ENCODE measurements at regions not wholly inside any gene's neighbourhood (a gene's known extent, or its start where the extent isn't known, plus 50 kb on each side); places are given as distances from the start of the nearest gene placed in this dataset.

- Mint-ChIP-seq H3K9me3 (peaks cover 0 to 4% (median 2%) of the 10 kb centered on the region in 7 donors), H3K27me3 (no peaks in the 10 kb centered on the region), H3K4me3 (no peak overlapping the region), H3K27ac (no peak overlapping the region), H3K36me3 (no peaks in the 10 kb centered on the region), H3K4me1 (no peaks in the 10 kb centered on the region)
- ATAC-seq (ENCODE audit: low read depth in 2 of 2), result no peak
- Histone ChIP-seq H3K4me3 (ENCODE audit: low read depth, low read length) (no peak overlapping the region), H3K36me3 (ENCODE audit: control insufficient read depth, insufficient read depth, low read length) (no peaks in the 10 kb centered on the region), H3K9me3 (ENCODE audit: control insufficient read depth in 2 of 2, low read length in 2 of 2) (no peaks in the 10 kb centered on the region), H3K4me1 (ENCODE audit: control insufficient read depth, insufficient read depth, low read length, poor library complexity, severe bottlenecking) (no peaks in the 10 kb centered on the region), H3K27me3 (ENCODE audit: control insufficient read depth, insufficient read depth, low read length) (no peaks in the 10 kb centered on the region), H3K27ac (ENCODE audit: insufficient read depth, low read length, poor library complexity, severe bottlenecking) (no peak overlapping the region)
- no peak for DNase-seq
Measured at GRCh38 chr20:19807946-19808330, 49.9 kb downstream of the RIN2 start.

GRCh38 chr20:19808498-19808897 lies 50.4 kb downstream of the RIN2 start:
- Mint-ChIP-seq H3K27me3 (no peaks in the 10 kb centered on the region), H3K9me3 (peaks cover 0 to 4% (median 0%) of the 10 kb centered on the region in 7 donors), H3K4me3 (no peak overlapping the region), H3K4me1 (no peaks in the 10 kb centered on the region), H3K27ac (peak overlapping the region in 1 of 3 donors; percentile 38), H3K36me3 (no peaks in the 10 kb centered on the region)
- Histone ChIP-seq H3K36me3 (ENCODE audit: control insufficient read depth, insufficient read depth, low read length) (no peaks in the 10 kb centered on the region), H3K4me1 (ENCODE audit: control insufficient read depth, insufficient read depth, low read length, poor library complexity, severe bottlenecking) (no peaks in the 10 kb centered on the region), H3K27ac (ENCODE audit: insufficient read depth, low read length, poor library complexity, severe bottlenecking) (no peak overlapping the region), H3K9me3 (ENCODE audit: control insufficient read depth in 2 of 2, low read length in 2 of 2) (no peaks in the 10 kb centered on the region), H3K4me3 (ENCODE audit: low read depth, low read length) (no peak overlapping the region), H3K27me3 (ENCODE audit: control insufficient read depth, insufficient read depth, low read length) (no peaks in the 10 kb centered on the region)
- ATAC-seq (ENCODE audit: low read depth in 2 of 2), result no peak
- no peak for DNase-seq

GRCh38 chr20:19809505-19809904 lies 51.4 kb downstream of the RIN2 start:
- H3K27me3 ChIP-seq (ENCODE audit: control insufficient read depth, insufficient read depth, low read length), result peaks cover 3% of the 10 kb centered on the region
- ATAC-seq (ENCODE audit: low read depth in 2 of 2) (no peak), DNase-seq (no peak)
- Mint-ChIP-seq H3K4me3 (no peak overlapping the region), H3K4me1 (no peaks in the 10 kb centered on the region), H3K27ac (no peak overlapping the region), H3K36me3 (no peaks in the 10 kb centered on the region), H3K27me3 (no peaks in the 10 kb centered on the region), H3K9me3 (peaks cover 0 to 4% (median 0%) of the 10 kb centered on the region in 7 donors)
- no peak overlapping the region for H3K27ac ChIP-seq (ENCODE audit: insufficient read depth, low read length, poor library complexity, severe bottlenecking)
- no peaks in the 10 kb centered on the region for H3K9me3 ChIP-seq (ENCODE audit: control insufficient read depth in 2 of 2, low read length in 2 of 2)
- H3K4me1 ChIP-seq (ENCODE audit: control insufficient read depth, insufficient read depth, low read length, poor library complexity, severe bottlenecking), result no peaks in the 10 kb centered on the region
- H3K4me3 ChIP-seq (ENCODE audit: low read depth, low read length), result no peak overlapping the region
- no peaks in the 10 kb centered on the region for H3K36me3 ChIP-seq (ENCODE audit: control insufficient read depth, insufficient read depth, low read length)

- Histone ChIP-seq H3K4me3 (ENCODE audit: low read depth, low read length) (no peak overlapping the region), H3K27ac (ENCODE audit: insufficient read depth, low read length, poor library complexity, severe bottlenecking) (no peak overlapping the region), H3K36me3 (ENCODE audit: control insufficient read depth, insufficient read depth, low read length) (no peaks in the 10 kb centered on the region), H3K27me3 (ENCODE audit: control insufficient read depth, insufficient read depth, low read length) (peaks cover 3% of the 10 kb centered on the region), H3K9me3 (ENCODE audit: control insufficient read depth in 2 of 2, low read length in 2 of 2) (no peaks in the 10 kb centered on the region), H3K4me1 (ENCODE audit: control insufficient read depth, insufficient read depth, low read length, poor library complexity, severe bottlenecking) (no peaks in the 10 kb centered on the region)
- Mint-ChIP-seq H3K4me3 (no peak overlapping the region), H3K36me3 (no peaks in the 10 kb centered on the region), H3K27ac (no peak overlapping the region), H3K4me1 (peaks cover 0 to 2% (median 0%) of the 10 kb centered on the region in 4 donors), H3K9me3 (no peaks in the 10 kb centered on the region), H3K27me3 (no peaks in the 10 kb centered on the region)
- ATAC-seq (ENCODE audit: low read depth in 2 of 2) (no peak), DNase-seq (no peak)
Measured at GRCh38 chr20:19811231-19811630, 53.2 kb downstream of the RIN2 start.

- no peaks in the 10 kb centered on the region for H3K27me3 Mint-ChIP-seq
- ATAC-seq (ENCODE audit: low read depth in 2 of 2), result no peak
- Histone ChIP-seq H3K4me1 (ENCODE audit: control insufficient read depth, insufficient read depth, low read length, poor library complexity, severe bottlenecking) (no peaks in the 10 kb centered on the region), H3K9me3 (ENCODE audit: control insufficient read depth in 2 of 2, low read length in 2 of 2) (no peaks in the 10 kb centered on the region), H3K36me3 (ENCODE audit: control insufficient read depth, insufficient read depth, low read length) (no peaks in the 10 kb centered on the region), H3K4me3 (ENCODE audit: low read depth, low read length) (no peak overlapping the region), H3K27me3 (ENCODE audit: control insufficient read depth, insufficient read depth, low read length) (peaks cover 3% of the 10 kb centered on the region), H3K27ac (ENCODE audit: insufficient read depth, low read length, poor library complexity, severe bottlenecking) (no peak overlapping the region)
- no peaks in the 10 kb centered on the region for H3K36me3 Mint-ChIP-seq
- no peak for DNase-seq
- no peak overlapping the region for H3K4me3 Mint-ChIP-seq
- peaks cover 0 to 2% (median 0%) of the 10 kb centered on the region in 4 donors for H3K4me1 Mint-ChIP-seq
- no peaks in the 10 kb centered on the region for H3K9me3 Mint-ChIP-seq
- H3K27ac Mint-ChIP-seq, result no peak overlapping the region
Measured at GRCh38 chr20:19812056-19812455, 54.0 kb downstream of the RIN2 start.

- no peak for ATAC-seq (ENCODE audit: low read depth in 2 of 2)
- no peaks in the 10 kb centered on the region for H3K9me3 Mint-ChIP-seq
- no peaks in the 10 kb centered on the region for H3K27me3 Mint-ChIP-seq
- no peak overlapping the region for H3K27ac Mint-ChIP-seq
- peaks cover 0 to 2% (median 0%) of the 10 kb centered on the region in 4 donors for H3K4me1 Mint-ChIP-seq
- no peak overlapping the region for H3K27ac ChIP-seq (ENCODE audit: insufficient read depth, low read length, poor library complexity, severe bottlenecking)
- no peak for DNase-seq
- no peaks in the 10 kb centered on the region for H3K36me3 ChIP-seq (ENCODE audit: control insufficient read depth, insufficient read depth, low read length)
- H3K9me3 ChIP-seq (ENCODE audit: control insufficient read depth in 2 of 2, low read length in 2 of 2), result no peaks in the 10 kb centered on the region
- H3K4me3 ChIP-seq (ENCODE audit: low read depth, low read length), result no peak overlapping the region
- H3K36me3 Mint-ChIP-seq, result no peaks in the 10 kb centered on the region
- H3K27me3 ChIP-seq (ENCODE audit: control insufficient read depth, insufficient read depth, low read length), result peaks cover 3% of the 10 kb centered on the region
- no peaks in the 10 kb centered on the region for H3K4me1 ChIP-seq (ENCODE audit: control insufficient read depth, insufficient read depth, low read length, poor library complexity, severe bottlenecking)
- no peak overlapping the region for H3K4me3 Mint-ChIP-seq
Measured at GRCh38 chr20:19812696-19813095, 54.6 kb downstream of the RIN2 start.

GRCh38 chr20:19813846-19814640 lies 56.0 kb downstream of the RIN2 start:
- H3K9me3 ChIP-seq (ENCODE audit: control insufficient read depth in 2 of 2, low read length in 2 of 2), result no peaks in the 10 kb centered on the region
- ATAC-seq (ENCODE audit: low read depth in 2 of 2) (no peak), DNase-seq (no peak)
- Mint-ChIP-seq H3K27me3 (no peaks in the 10 kb centered on the region), H3K4me1 (peaks cover 0 to 2% (median 0%) of the 10 kb centered on the region in 4 donors), H3K36me3 (no peaks in the 10 kb centered on the region), H3K27ac (no peak overlapping the region), H3K4me3 (no peak overlapping the region), H3K9me3 (peaks cover 0 to 5% (median 0%) of the 10 kb centered on the region in 7 donors)
- H3K27ac ChIP-seq (ENCODE audit: insufficient read depth, low read length, poor library complexity, severe bottlenecking), result no peak overlapping the region
- H3K27me3 ChIP-seq (ENCODE audit: control insufficient read depth, insufficient read depth, low read length), result peaks cover 3% of the 10 kb centered on the region
- no peaks in the 10 kb centered on the region for H3K36me3 ChIP-seq (ENCODE audit: control insufficient read depth, insufficient read depth, low read length)
- H3K4me1 ChIP-seq (ENCODE audit: control insufficient read depth, insufficient read depth, low read length, poor library complexity, severe bottlenecking), result no peaks in the 10 kb centered on the region
- H3K4me3 ChIP-seq (ENCODE audit: low read depth, low read length), result no peak overlapping the region

- DNase-seq (no peak), ATAC-seq (ENCODE audit: low read depth in 2 of 2) (peak; percentile 25 to 34)
- no peaks in the 10 kb centered on the region for H3K27me3 Mint-ChIP-seq
- Histone ChIP-seq H3K27me3 (ENCODE audit: control insufficient read depth, insufficient read depth, low read length) (peaks cover 3% of the 10 kb centered on the region), H3K9me3 (ENCODE audit: control insufficient read depth in 2 of 2, low read length in 2 of 2) (no peaks in the 10 kb centered on the region), H3K36me3 (ENCODE audit: control insufficient read depth, insufficient read depth, low read length) (no peaks in the 10 kb centered on the region), H3K27ac (ENCODE audit: insufficient read depth, low read length, poor library complexity, severe bottlenecking) (no peak overlapping the region), H3K4me3 (ENCODE audit: low read depth, low read length) (no peak overlapping the region), H3K4me1 (ENCODE audit: control insufficient read depth, insufficient read depth, low read length, poor library complexity, severe bottlenecking) (no peaks in the 10 kb centered on the region)
- H3K36me3 Mint-ChIP-seq, result no peaks in the 10 kb centered on the region
- no peak overlapping the region for H3K27ac Mint-ChIP-seq
- H3K4me3 Mint-ChIP-seq, result no peak overlapping the region
- peaks cover 0 to 2% (median 0%) of the 10 kb centered on the region in 4 donors for H3K4me1 Mint-ChIP-seq
- H3K9me3 Mint-ChIP-seq, result peaks cover 0 to 5% (median 0%) of the 10 kb centered on the region in 7 donors
Measured at GRCh38 chr20:19815553-19815991, 57.5 kb downstream of the RIN2 start.
